GM12873 (cell line): ENCODE measurements at regions not wholly inside any gene's neighbourhood (a gene's known extent, or its start where the extent isn't known, plus 50 kb on each side); places are given as distances from the start of the nearest gene placed in this dataset.

Source experiments
- CTCF ChIP-seq: IDR thresholded peaks from 2 replicates; pipeline ENCODE4 v1.5.1; 2012; ENCODE audit warnings: low read depth, mild to moderate bottlenecking, moderate library complexity, low read length, control low read depth; ENCODE audit not compliant: insufficient read depth; ENCODE audit errors: missing control alignments

DNA sequence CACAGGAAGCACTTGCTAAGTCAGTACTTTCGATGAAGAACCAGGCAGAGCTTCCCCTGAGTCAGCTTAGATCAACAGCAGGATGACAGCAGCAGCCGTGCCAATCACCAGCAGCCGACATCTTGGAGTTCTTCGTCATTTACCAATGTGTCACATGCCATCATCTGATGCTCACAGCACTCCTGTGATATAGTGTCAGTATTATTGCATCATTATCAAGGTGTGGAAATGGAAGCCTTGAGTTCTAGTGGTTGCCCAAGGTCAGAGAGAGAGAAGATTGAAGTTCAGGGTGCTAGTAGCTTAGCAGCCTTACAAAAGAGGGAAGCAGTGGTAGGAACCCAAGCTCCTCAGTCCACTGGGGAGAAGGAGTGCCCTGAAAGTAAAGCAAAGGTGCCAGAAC, 331.5 kb downstream of the ZNF536 start:
- no peak for TF ChIP-seq CTCF

GRCh38 chr19:30701178-30701577, 329.0 kb downstream of the ZNF536 start:
- no peak for TF ChIP-seq CTCF

DNA sequence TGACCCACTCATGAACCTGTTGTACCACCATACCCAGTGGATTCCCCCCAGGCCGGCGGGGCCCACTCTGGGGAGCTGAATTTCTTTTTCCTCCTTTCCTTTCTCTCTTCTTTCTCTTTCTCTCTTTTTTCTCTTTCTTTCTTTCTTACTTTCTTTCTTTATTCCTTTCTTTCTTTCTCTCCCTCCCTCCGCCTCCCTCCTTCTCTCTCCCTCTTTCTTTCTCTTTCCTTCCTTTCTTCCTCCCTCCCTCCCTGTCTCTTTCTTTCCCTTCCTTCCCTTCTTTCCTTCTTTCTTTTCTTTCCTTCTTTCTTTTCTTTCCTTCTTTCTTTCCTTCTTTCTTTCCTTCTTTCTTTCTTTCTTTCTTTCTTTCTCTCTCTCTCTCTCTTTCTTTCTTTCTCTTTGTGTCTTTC, 327.7 kb downstream of the ZNF536 start:
- TF ChIP-seq CTCF = no peak

GRCh38 chr19:30696514-30696913, 324.3 kb downstream of the ZNF536 start:
- TF ChIP-seq CTCF = peak; percentile 48

GRCh38 chr19:30695171-30695875, 323.1 kb downstream of the ZNF536 start:
- TF ChIP-seq CTCF = peak; percentile 31

DNA sequence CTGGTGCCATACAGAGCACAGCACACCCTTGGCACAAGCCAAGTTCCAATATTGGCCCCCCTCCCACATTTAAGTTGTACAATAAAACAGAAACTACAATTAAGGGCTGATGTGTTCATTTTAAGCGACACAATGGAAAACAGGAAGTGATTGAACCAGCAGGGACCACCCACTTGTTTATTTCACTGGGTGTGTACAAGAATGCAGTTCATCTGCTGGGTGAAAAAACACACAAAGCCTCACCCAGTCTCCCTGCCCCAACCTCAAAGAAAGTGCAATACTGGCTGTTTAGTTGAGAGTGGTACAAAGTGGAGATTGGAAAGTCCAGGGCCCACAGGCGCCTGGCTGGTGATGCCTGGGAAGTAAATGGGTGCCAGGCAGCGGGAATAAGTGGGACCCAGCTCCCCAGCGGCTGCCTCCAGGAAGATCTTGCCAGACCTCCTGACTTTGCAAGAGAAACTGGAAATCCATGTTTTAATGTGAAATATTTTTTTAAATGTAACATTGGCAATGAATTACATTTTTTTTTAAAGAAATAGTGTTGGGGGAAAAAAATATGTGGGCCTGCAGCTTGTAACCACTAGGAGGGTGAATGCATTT, 322.1 kb downstream of the ZNF536 start:
- no peak for TF ChIP-seq CTCF

GRCh38 chr19:30692879-30693503, 320.8 kb downstream of the ZNF536 start:
- TF ChIP-seq CTCF = no peak
